ENCODE measurements at regions not wholly inside any gene's neighbourhood (a gene's known extent, or its start where the extent isn't known, plus 50 kb on each side); places are given as distances from the start of the nearest gene placed in this dataset.

DNA sequence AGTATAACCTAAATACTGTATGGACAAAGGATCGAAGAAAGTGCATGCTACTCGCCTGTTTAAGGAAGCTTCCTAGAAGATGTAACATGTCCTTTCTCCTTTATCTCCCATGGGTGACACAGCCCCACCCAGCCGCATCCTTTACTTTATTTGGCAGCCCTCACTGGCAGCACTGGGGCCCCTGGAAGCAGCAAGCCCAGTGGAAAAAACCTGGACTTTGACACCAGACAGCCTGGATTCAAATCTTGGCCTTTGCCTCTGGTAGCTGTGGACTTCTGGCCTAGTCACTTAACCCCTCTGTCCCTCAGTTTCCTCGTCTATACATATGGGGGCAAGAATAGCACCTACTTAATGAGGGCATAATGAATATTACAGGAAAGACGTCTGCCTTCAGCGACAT is 67.1 kb downstream of the MYEOV start:
- H3K4me1 ChIP-seq (ENCODE audit: control insufficient read depth in 3 of 3, insufficient read depth in 2 of 3, low read depth in 1 of 3, low read length in 2 of 3) = no peaks in the 10 kb centered on the region
- no peaks in the 10 kb centered on the region for H3K27me3 ChIP-seq (ENCODE audit: control insufficient read depth in 3 of 3, insufficient read depth in 3 of 3, low read length in 3 of 3)
- H3K27ac ChIP-seq (ENCODE audit: low read depth in 1 of 3, low read length in 2 of 3) = no peak overlapping the region
- no peak for FAIRE-seq
- 68 to 82% (median 79%) methylated on average over 6 of the region's 6 CpGs for WGBS, 3 donors
- no peaks in the 10 kb centered on the region for H3K36me3 ChIP-seq (ENCODE audit: control insufficient read depth in 3 of 3, insufficient read depth in 2 of 3, low read depth in 1 of 3, low read length in 3 of 3)
- no peak overlapping the region for H3K4me3 ChIP-seq (ENCODE audit: low read depth in 1 of 3, low read length in 3 of 3)
- no peak for DNase-seq
- peaks cover 0 to 6% of the 10 kb centered on the region in 2 donors for H3K9me3 ChIP-seq (ENCODE audit: control insufficient read depth in 2 of 2, insufficient read depth in 1 of 2, low read depth in 1 of 2, low read length in 1 of 2)

DNA sequence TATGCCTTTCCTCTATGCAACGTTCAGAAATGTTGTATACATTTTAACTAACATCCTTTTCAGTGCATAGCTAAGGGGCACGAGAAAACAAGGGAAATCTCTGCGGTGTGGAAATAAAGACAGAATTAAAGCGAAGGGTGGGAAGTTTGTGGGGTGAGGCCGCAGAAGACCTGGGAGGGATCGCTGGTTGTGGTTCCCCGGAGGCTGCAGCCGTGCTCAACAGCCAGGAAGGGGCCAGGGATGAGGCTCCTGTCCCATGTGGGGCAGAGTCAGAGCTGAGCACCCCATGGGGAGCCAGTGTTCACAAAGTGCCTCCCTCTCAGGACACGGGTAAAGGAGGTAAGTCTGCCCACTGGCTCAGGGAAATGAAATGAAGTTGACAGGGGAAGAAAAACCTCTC is 67.5 kb downstream of the MYEOV start:
- Histone ChIP-seq H3K27me3 (ENCODE audit: control insufficient read depth in 3 of 3, insufficient read depth in 3 of 3, low read length in 3 of 3) (no peaks in the 10 kb centered on the region), H3K9me3 (ENCODE audit: control insufficient read depth in 2 of 2, insufficient read depth in 1 of 2, low read depth in 1 of 2, low read length in 1 of 2) (peaks cover 0 to 6% of the 10 kb centered on the region in 2 donors), H3K4me1 (ENCODE audit: control insufficient read depth in 3 of 3, insufficient read depth in 2 of 3, low read depth in 1 of 3, low read length in 2 of 3) (no peaks in the 10 kb centered on the region), H3K4me3 (ENCODE audit: low read depth in 1 of 3, low read length in 3 of 3) (no peak overlapping the region), H3K27ac (ENCODE audit: low read depth in 1 of 3, low read length in 2 of 3) (no peak overlapping the region), H3K36me3 (ENCODE audit: control insufficient read depth in 3 of 3, insufficient read depth in 2 of 3, low read depth in 1 of 3, low read length in 3 of 3) (no peaks in the 10 kb centered on the region)
- 85 to 91% (median 89%) methylated on average over 9 of the region's 9 CpGs for WGBS, 3 donors
- DNase-seq (no peak), FAIRE-seq (no peak)

GRCh38 chr11:69362315-69362714 is 68.4 kb downstream of the MYEOV start:
- Histone ChIP-seq H3K9me3 (ENCODE audit: control insufficient read depth in 2 of 2, insufficient read depth in 1 of 2, low read depth in 1 of 2, low read length in 1 of 2) (peaks cover 0 to 6% of the 10 kb centered on the region in 2 donors), H3K4me3 (ENCODE audit: low read depth in 1 of 3, low read length in 3 of 3) (no peak overlapping the region), H3K36me3 (ENCODE audit: control insufficient read depth in 3 of 3, insufficient read depth in 2 of 3, low read depth in 1 of 3, low read length in 3 of 3) (no peaks in the 10 kb centered on the region), H3K27me3 (ENCODE audit: control insufficient read depth in 3 of 3, insufficient read depth in 3 of 3, low read length in 3 of 3) (no peaks in the 10 kb centered on the region), H3K4me1 (ENCODE audit: control insufficient read depth in 3 of 3, insufficient read depth in 2 of 3, low read depth in 1 of 3, low read length in 2 of 3) (no peaks in the 10 kb centered on the region), H3K27ac (ENCODE audit: low read depth in 1 of 3, low read length in 2 of 3) (no peak overlapping the region)
- FAIRE-seq = no peak
- WGBS, 3 donors = 76 to 81% (median 80%) methylated on average over 3 of the region's 3 CpGs
- DNase-seq = no peak

DNA sequence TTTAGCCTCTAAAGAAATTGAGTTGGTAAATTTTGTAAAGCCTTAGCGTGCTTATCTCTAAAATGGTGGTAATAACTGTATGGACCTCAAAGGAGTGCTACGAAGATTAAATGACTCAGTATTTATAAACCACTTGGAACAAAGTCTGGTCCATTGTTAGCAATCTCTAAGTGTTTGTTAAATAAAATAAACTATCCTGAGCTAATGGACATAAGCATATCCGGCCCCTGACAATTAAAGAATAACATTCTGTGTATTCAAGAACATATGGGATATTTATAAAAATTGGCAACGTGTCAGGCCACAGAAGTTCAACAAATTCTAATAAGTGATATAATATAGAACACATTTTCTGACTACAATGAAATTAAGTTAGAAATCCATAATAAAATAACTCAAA is 71.0 kb downstream of the MYEOV start:
- DNase-seq = peak; percentile 33 to 46
- Histone ChIP-seq H3K36me3 (ENCODE audit: control insufficient read depth in 3 of 3, insufficient read depth in 2 of 3, low read depth in 1 of 3, low read length in 3 of 3) (no peaks in the 10 kb centered on the region), H3K9me3 (ENCODE audit: control insufficient read depth in 2 of 2, insufficient read depth in 1 of 2, low read depth in 1 of 2, low read length in 1 of 2) (peaks cover 0 to 10% of the 10 kb centered on the region in 2 donors), H3K4me3 (ENCODE audit: low read depth in 1 of 3, low read length in 3 of 3) (no peak overlapping the region), H3K27me3 (ENCODE audit: control insufficient read depth in 3 of 3, insufficient read depth in 3 of 3, low read length in 3 of 3) (no peaks in the 10 kb centered on the region), H3K4me1 (ENCODE audit: control insufficient read depth in 3 of 3, insufficient read depth in 2 of 3, low read depth in 1 of 3, low read length in 2 of 3) (no peaks in the 10 kb centered on the region), H3K27ac (ENCODE audit: low read depth in 1 of 3, low read length in 2 of 3) (no peak overlapping the region)
- 14 to 38% (median 35%) methylated on average over 4 of the region's 4 CpGs for WGBS, 3 donors
- no peak for FAIRE-seq

GRCh38 chr11:69365558-69365957 is 71.6 kb downstream of the MYEOV start:
- FAIRE-seq (no peak), DNase-seq (no peak)
- WGBS, 3 donors = 72 to 93% (median 75%) methylated on average over 4 of the region's 4 CpGs
- H3K9me3 ChIP-seq (ENCODE audit: control insufficient read depth in 2 of 2, insufficient read depth in 1 of 2, low read depth in 1 of 2, low read length in 1 of 2) = peaks cover 0 to 10% of the 10 kb centered on the region in 2 donors
- no peak overlapping the region for H3K4me3 ChIP-seq (ENCODE audit: low read depth in 1 of 3, low read length in 3 of 3)
- no peaks in the 10 kb centered on the region for H3K36me3 ChIP-seq (ENCODE audit: control insufficient read depth in 3 of 3, insufficient read depth in 2 of 3, low read depth in 1 of 3, low read length in 3 of 3)
- no peaks in the 10 kb centered on the region for H3K27me3 ChIP-seq (ENCODE audit: control insufficient read depth in 3 of 3, insufficient read depth in 3 of 3, low read length in 3 of 3)
- H3K27ac ChIP-seq (ENCODE audit: low read depth in 1 of 3, low read length in 2 of 3) = no peak overlapping the region
- no peaks in the 10 kb centered on the region for H3K4me1 ChIP-seq (ENCODE audit: control insufficient read depth in 3 of 3, insufficient read depth in 2 of 3, low read depth in 1 of 3, low read length in 2 of 3)

DNA sequence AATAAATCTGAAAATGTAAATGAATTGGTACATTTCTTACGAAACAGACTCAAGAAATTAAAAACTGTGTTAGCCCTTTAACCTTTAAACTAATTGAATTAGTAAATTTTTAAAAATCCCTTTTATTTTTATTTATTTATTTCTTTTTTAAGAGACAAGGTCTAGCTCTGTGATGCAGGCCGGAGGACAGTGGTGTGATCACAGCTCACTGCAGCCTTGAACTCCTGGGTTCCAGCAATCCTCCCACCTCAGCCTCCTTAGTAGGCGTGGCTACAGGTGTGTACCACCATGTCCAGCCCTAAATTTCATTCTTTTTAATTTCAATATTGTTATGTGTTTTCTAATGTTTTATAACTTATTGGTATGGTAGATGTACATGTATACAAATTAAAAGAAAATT is 72.6 kb downstream of the MYEOV start:
- Histone ChIP-seq H3K27ac (ENCODE audit: low read depth in 1 of 3, low read length in 2 of 3) (no peak overlapping the region), H3K36me3 (ENCODE audit: control insufficient read depth in 3 of 3, insufficient read depth in 2 of 3, low read depth in 1 of 3, low read length in 3 of 3) (no peaks in the 10 kb centered on the region), H3K9me3 (ENCODE audit: control insufficient read depth in 2 of 2, insufficient read depth in 1 of 2, low read depth in 1 of 2, low read length in 1 of 2) (peaks cover 0 to 10% of the 10 kb centered on the region in 2 donors), H3K4me3 (ENCODE audit: low read depth in 1 of 3, low read length in 3 of 3) (no peak overlapping the region), H3K27me3 (ENCODE audit: control insufficient read depth in 3 of 3, insufficient read depth in 3 of 3, low read length in 3 of 3) (no peaks in the 10 kb centered on the region), H3K4me1 (ENCODE audit: control insufficient read depth in 3 of 3, insufficient read depth in 2 of 3, low read depth in 1 of 3, low read length in 2 of 3) (no peaks in the 10 kb centered on the region)
- DNase-seq (no peak), FAIRE-seq (no peak)
- WGBS, 3 donors = 89 to 95% (median 93%) methylated on average over 3 of the region's 3 CpGs

GRCh38 chr11:69367211-69367964 is 73.4 kb downstream of the MYEOV start:
- no peak for DNase-seq
- H3K27me3 ChIP-seq (ENCODE audit: control insufficient read depth in 3 of 3, insufficient read depth in 3 of 3, low read length in 3 of 3) = no peaks in the 10 kb centered on the region
- FAIRE-seq = no peak
- H3K4me1 ChIP-seq (ENCODE audit: control insufficient read depth in 3 of 3, insufficient read depth in 2 of 3, low read depth in 1 of 3, low read length in 2 of 3) = no peaks in the 10 kb centered on the region
- H3K9me3 ChIP-seq (ENCODE audit: control insufficient read depth in 2 of 2, insufficient read depth in 1 of 2, low read depth in 1 of 2, low read length in 1 of 2) = peaks cover 0 to 10% of the 10 kb centered on the region in 2 donors
- H3K4me3 ChIP-seq (ENCODE audit: low read depth in 1 of 3, low read length in 3 of 3) = no peak overlapping the region
- no peaks in the 10 kb centered on the region for H3K36me3 ChIP-seq (ENCODE audit: control insufficient read depth in 3 of 3, insufficient read depth in 2 of 3, low read depth in 1 of 3, low read length in 3 of 3)
- H3K27ac ChIP-seq (ENCODE audit: low read depth in 1 of 3, low read length in 2 of 3) = no peak overlapping the region
- 76 to 82% (median 81%) methylated on average over 13 of the region's 13 CpGs for WGBS, 3 donors

DNA sequence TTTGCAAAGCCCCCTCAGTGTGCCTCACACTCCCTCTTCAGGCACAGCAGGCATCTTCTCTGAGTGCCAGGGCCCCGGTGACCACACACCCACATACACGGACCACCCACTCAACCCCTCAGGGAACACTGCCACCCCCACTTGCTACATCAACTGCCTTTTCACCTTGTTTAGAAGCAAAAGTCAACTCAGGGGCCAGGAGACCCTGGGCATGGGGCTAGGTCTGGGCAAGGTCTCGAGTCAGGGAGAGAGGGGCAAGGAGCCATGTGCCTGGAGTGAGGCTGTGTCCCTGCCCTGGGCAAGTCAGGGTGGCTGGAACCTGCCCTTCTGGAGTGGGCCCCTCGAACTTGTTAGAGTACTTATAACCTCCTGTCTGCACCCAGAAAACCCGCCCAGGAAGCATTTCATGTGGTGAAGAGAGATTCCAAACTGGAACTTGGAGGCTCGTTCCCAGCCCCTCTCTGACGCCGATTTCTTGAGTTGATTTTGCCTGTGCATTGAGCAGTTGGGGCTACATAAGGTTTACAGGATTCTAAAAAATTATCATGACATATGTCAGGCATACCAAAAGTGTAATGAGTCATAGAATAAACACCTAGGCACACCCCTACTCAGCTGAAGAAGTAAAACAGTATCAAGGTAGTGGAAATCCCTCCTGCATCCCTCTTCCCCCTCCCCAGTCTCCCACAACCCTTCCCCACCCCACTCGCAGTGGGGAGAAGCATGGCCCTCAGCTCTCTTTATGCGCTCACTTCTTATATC is 74.3 kb downstream of the MYEOV start:
- Histone ChIP-seq H3K27me3 (ENCODE audit: control insufficient read depth in 3 of 3, insufficient read depth in 3 of 3, low read length in 3 of 3) (no peaks in the 10 kb centered on the region), H3K36me3 (ENCODE audit: control insufficient read depth in 3 of 3, insufficient read depth in 2 of 3, low read depth in 1 of 3, low read length in 3 of 3) (no peaks in the 10 kb centered on the region), H3K27ac (ENCODE audit: low read depth in 1 of 3, low read length in 2 of 3) (no peak overlapping the region), H3K9me3 (ENCODE audit: control insufficient read depth in 2 of 2, insufficient read depth in 1 of 2, low read depth in 1 of 2, low read length in 1 of 2) (peaks cover 0 to 10% of the 10 kb centered on the region in 2 donors), H3K4me3 (ENCODE audit: low read depth in 1 of 3, low read length in 3 of 3) (no peak overlapping the region), H3K4me1 (ENCODE audit: control insufficient read depth in 3 of 3, insufficient read depth in 2 of 3, low read depth in 1 of 3, low read length in 2 of 3) (no peaks in the 10 kb centered on the region)
- DNase-seq (no peak), FAIRE-seq (no peak)
- whole genome bisulfite sequencing, 3 donors = 83 to 90% (median 90%) methylated on average over 10 of the region's 10 CpGs

All from small intestine (tissue), 7 donors.